NT2/D1 (cell line): ENCODE measurements at regions not wholly inside any gene's neighbourhood (a gene's known extent, or its start where the extent isn't known, plus 50 kb on each side); places are given as distances from the start of the nearest gene placed in this dataset.

Experiments used
- DNase-seq: peaks from one replicate; pipeline ENCODE4 v3.0.0-alpha.2; 2011; ENCODE audit warnings: low read depth, low spot score
- H3K27me3 ChIP-seq: 2 replicates; pipeline ENCODE4 v1.6.0; 2011; ENCODE audit warnings: mild to moderate bottlenecking; ENCODE audit not compliant: insufficient read length, insufficient read depth
- H3K36me3 ChIP-seq: 2 replicates; pipeline ENCODE4 v1.6.1; 2011; ENCODE audit warnings: mild to moderate bottlenecking, low read length, mixed read lengths; ENCODE audit not compliant: insufficient read depth, insufficient read length
- H3K4me1 ChIP-seq: 2 replicates; pipeline ENCODE4 v1.5.1; 2011; ENCODE audit not compliant: insufficient read depth, insufficient read length
- H3K4me3 ChIP-seq: 2 replicates; pipeline ENCODE4 v1.5.1; 2011; ENCODE audit warnings: low read depth; ENCODE audit not compliant: insufficient read length
- H3K9ac ChIP-seq: 2 replicates; pipeline ENCODE4 v1.6.0; 2011; ENCODE audit warnings: low read depth; ENCODE audit not compliant: insufficient read length
- H3K9me3 ChIP-seq: 2 replicates; pipeline ENCODE4 v1.5.1; 2011; ENCODE audit warnings: mild to moderate bottlenecking, low read length; ENCODE audit not compliant: insufficient read depth
- SUZ12 ChIP-seq: IDR thresholded peaks from 2 replicates; pipeline ENCODE4 v1.6.1; 2011; ENCODE audit not compliant: insufficient read length, insufficient read depth; ENCODE audit errors: extremely low read depth
- YY1 ChIP-seq: IDR thresholded peaks from 2 replicates; pipeline ENCODE4 v1.6.1; 2011; ENCODE audit not compliant: insufficient read length, insufficient read depth
- ZNF274 ChIP-seq: IDR thresholded peaks from 2 replicates; pipeline ENCODE4 v1.6.1; 2011; ENCODE audit warnings: mild to moderate bottlenecking, low read depth, low read length

DNA sequence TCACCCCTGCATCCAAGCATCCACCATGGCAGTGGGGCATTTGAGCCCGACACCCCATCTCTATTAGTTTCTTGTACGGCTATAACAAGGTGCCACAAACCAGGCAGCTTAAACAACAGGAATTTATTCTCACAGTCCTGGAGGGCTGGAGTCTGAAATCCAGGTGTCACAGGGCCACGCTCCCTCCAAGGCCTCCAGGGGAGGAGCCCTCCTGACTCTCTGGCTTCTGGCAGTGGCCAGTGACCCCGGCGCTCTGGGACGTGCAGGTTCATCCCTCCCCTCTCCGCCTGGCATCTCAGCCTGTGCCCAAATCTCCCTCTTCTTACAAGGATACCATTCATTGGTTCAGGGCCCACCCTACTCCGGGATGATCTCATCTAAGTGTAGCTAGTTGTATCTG is 394.5 kb upstream of the IRX1 start:
- Histone ChIP-seq H3K4me1 (no peaks in the 10 kb centered on the region), H3K27me3 (no peaks in the 10 kb centered on the region)

GRCh38 chr5:3199962-3200755 is 395.5 kb upstream of the IRX1 start:
- no peak overlapping the region for H3K9ac ChIP-seq
- TF ChIP-seq ZNF274 (no peak), SUZ12 (no peak), YY1 (no peak)
- H3K36me3 ChIP-seq, result no peaks in the 10 kb centered on the region
- H3K4me1 ChIP-seq, result no peaks in the 10 kb centered on the region
- no peak for DNase-seq
- H3K27me3 ChIP-seq, result no peaks in the 10 kb centered on the region
- H3K9me3 ChIP-seq, result no peaks in the 10 kb centered on the region; the same call in 1 of the 2 replicates
- H3K4me3 ChIP-seq, result no peak overlapping the region

More for the DNA sequence above, 394.5 kb upstream of the IRX1 start:
- Histone ChIP-seq H3K4me3 (no peak overlapping the region), H3K36me3 (no peaks in the 10 kb centered on the region), H3K9me3 (no peaks in the 10 kb centered on the region; the same call in 1 of the 2 replicates), H3K9ac (no peak overlapping the region)
- no peak for TF ChIP-seq YY1
- no peak for TF ChIP-seq ZNF274
- TF ChIP-seq SUZ12, result no peak
- DNase-seq, result no peak

DNA sequence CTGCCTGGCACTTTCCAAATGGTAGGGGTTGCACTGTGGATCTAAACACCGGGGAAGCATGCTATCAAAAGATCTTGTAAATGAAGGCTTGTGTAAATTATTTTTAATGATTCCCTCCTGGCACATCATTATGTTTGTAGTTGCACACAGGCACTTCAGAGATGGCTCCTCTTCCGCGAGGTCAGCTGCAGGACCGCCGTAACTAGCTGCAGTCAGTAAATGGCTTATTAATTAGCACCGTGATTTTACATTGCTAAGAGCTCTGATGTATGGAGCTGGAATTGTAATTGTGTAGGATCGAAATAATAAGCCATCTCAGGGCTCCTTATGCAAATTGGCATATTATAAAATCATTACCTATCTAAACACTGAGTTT is 397.6 kb upstream of the IRX1 start:
- Histone ChIP-seq H3K36me3 (no peaks in the 10 kb centered on the region), H3K4me1 (no peaks in the 10 kb centered on the region), H3K27me3 (no peaks in the 10 kb centered on the region), H3K4me3 (peak overlapping the region; percentile 39), H3K9ac (peak overlapping the region; percentile 28), H3K9me3 (no peaks in the 10 kb centered on the region)
- TF ChIP-seq SUZ12, result no peak
- no peak for TF ChIP-seq YY1
- TF ChIP-seq ZNF274, result no peak
- DNase-seq, result no peak

GRCh38 chr5:3197304-3198073 is 398.1 kb upstream of the IRX1 start:
- no peak for TF ChIP-seq SUZ12
- Histone ChIP-seq H3K4me3 (peak overlapping the region; percentile 39), H3K9me3 (no peaks in the 10 kb centered on the region), H3K36me3 (no peaks in the 10 kb centered on the region), H3K27me3 (no peaks in the 10 kb centered on the region), H3K9ac (peak overlapping the region; percentile 28), H3K4me1 (no peaks in the 10 kb centered on the region)
- DNase-seq, result peak; percentile 8

- no peaks in the 10 kb centered on the region for H3K4me1 ChIP-seq
- TF ChIP-seq YY1, result no peak
- no peak for TF ChIP-seq SUZ12
- no peak for TF ChIP-seq ZNF274
- no peak overlapping the region for H3K9ac ChIP-seq
- no peaks in the 10 kb centered on the region for H3K36me3 ChIP-seq
- no peaks in the 10 kb centered on the region for H3K9me3 ChIP-seq
- H3K27me3 ChIP-seq, result no peaks in the 10 kb centered on the region
- no peak for DNase-seq
- H3K4me3 ChIP-seq, result no peak overlapping the region
Observed at GRCh38 chr5:3195994-3196393, 399.6 kb upstream of the IRX1 start.

DNA sequence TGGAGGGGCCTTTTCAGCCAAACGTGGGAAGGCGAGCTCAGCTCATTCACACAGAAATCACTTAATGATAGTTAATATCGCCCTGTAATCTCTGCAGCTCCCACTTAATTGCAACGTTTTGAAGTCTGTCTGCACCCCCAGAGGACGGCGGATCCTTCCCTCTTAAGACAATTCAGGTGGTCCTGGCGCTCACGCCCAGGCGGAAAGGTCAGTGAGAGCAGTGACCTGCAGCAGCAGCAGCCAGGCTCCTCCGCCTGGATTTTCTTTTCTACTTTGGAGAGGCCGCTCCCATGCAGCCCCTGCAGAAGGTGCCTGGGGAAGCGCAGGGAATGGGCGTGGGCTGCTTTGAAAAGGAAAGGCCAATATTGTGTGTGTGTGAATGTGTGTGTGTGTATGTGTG is 400.9 kb upstream of the IRX1 start:
- Histone ChIP-seq H3K4me3 (no peak overlapping the region), H3K9ac (peak overlapping the region; percentile 51), H3K9me3 (no peaks in the 10 kb centered on the region), H3K27me3 (no peaks in the 10 kb centered on the region), H3K4me1 (no peaks in the 10 kb centered on the region), H3K36me3 (no peaks in the 10 kb centered on the region)
- no peak for DNase-seq
- no peak for TF ChIP-seq ZNF274
- no peak for TF ChIP-seq YY1
- TF ChIP-seq SUZ12, result no peak

DNA sequence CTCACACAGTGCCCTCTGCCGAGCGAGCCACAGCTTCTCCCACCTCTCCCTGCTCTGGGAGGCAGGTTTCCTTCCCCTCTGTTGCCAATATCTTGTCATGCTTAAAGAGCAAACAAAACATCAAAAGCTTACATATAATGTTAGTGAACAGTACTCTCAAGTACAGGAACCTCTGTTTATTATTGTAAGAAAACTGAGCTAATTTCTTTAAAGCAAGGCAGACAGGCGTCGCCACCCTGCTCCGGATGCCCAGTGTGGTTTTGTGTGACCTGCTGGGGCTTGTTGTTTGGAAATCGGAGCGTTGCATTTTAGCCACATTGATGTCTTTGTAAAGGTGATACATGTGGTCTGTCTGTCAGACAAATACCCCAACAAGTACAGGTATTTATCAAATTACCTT is 401.4 kb upstream of the IRX1 start:
- H3K9ac ChIP-seq, result no peak overlapping the region
- no peak for DNase-seq
- no peaks in the 10 kb centered on the region for H3K9me3 ChIP-seq
- H3K4me1 ChIP-seq, result no peaks in the 10 kb centered on the region
- TF ChIP-seq SUZ12 (no peak), ZNF274 (no peak), YY1 (no peak)
- no peaks in the 10 kb centered on the region for H3K36me3 ChIP-seq
- H3K4me3 ChIP-seq, result no peak overlapping the region
- no peaks in the 10 kb centered on the region for H3K27me3 ChIP-seq
